ENCODE measurements at regions not wholly inside any gene's neighbourhood (a gene's known extent, or its start where the extent isn't known, plus 50 kb on each side); places are given as distances from the start of the nearest gene placed in this dataset.

DNA sequence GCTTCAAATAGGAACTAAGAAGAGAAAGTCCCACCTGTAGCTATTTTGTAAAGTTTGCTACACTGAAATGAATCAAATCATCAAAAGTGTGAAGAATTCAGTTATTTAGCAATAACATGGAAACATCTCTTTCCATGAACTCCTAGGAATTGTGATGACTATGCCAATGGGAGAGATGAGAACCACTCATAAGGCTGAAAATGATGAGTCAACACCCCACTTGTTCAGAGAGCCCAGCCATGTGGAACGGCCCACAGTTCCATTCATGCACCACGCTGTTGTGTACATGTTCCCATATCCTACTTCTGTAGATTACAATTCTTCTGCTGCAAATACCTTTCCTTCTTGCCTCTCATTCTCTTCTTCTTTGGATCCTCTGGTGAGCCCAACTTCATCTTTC, 645.5 kb upstream of the ID2 start:
- no peak overlapping the region for H3K9ac ChIP-seq (ENCODE audit: low read depth in 1 of 2, low read length in 2 of 2)
- H3K27me3 ChIP-seq (ENCODE audit: control insufficient read depth in 2 of 2, insufficient read depth in 2 of 2, low read length in 2 of 2) = no peaks in the 10 kb centered on the region
- H3K9me3 ChIP-seq (ENCODE audit: control insufficient read depth in 2 of 2, low read length in 2 of 2) = no peaks in the 10 kb centered on the region
- H3K27ac ChIP-seq (ENCODE audit: low read depth in 2 of 2, low read length in 2 of 2) = no peak overlapping the region
- H3K36me3 ChIP-seq (ENCODE audit: control insufficient read depth in 2 of 2, insufficient read depth in 2 of 2, low read length in 2 of 2) = no peaks in the 10 kb centered on the region
- no peak overlapping the region for H3K4me3 ChIP-seq (ENCODE audit: low read length in 2 of 2)
- no peaks in the 10 kb centered on the region for H3K4me1 ChIP-seq (ENCODE audit: control insufficient read depth in 2 of 2, insufficient read depth in 2 of 2, low read length in 2 of 2)

DNA sequence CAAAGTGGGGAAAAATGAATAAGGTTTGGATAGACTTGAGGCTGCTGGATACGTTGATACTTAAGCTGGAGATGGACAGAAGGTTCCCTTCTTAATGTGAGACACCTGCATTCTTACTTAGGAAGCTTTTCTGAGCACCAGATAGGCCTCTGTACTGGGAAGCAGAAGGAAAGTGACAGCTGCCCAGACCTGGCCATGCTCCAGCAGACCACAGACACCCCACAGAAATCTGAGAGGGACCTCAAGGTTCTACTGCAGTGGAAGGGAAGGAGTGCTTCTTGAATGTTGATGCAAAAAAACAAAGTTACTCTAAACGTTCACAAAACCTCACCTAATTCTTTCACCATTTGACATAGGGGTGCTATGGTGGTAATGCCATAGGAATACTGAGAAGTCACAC, 642.1 kb upstream of the ID2 start:
- no peaks in the 10 kb centered on the region for H3K9me3 ChIP-seq (ENCODE audit: control insufficient read depth in 2 of 2, low read length in 2 of 2)
- no peak overlapping the region for H3K4me3 ChIP-seq (ENCODE audit: low read length in 2 of 2)
- no peaks in the 10 kb centered on the region for H3K4me1 ChIP-seq (ENCODE audit: control insufficient read depth in 2 of 2, insufficient read depth in 2 of 2, low read length in 2 of 2)
- no peaks in the 10 kb centered on the region for H3K27me3 ChIP-seq (ENCODE audit: control insufficient read depth in 2 of 2, insufficient read depth in 2 of 2, low read length in 2 of 2)
- H3K9ac ChIP-seq (ENCODE audit: low read depth in 1 of 2, low read length in 2 of 2) = no peak overlapping the region
- no peak overlapping the region for H3K27ac ChIP-seq (ENCODE audit: low read depth in 2 of 2, low read length in 2 of 2)
- H3K36me3 ChIP-seq (ENCODE audit: control insufficient read depth in 2 of 2, insufficient read depth in 2 of 2, low read length in 2 of 2) = no peaks in the 10 kb centered on the region

DNA sequence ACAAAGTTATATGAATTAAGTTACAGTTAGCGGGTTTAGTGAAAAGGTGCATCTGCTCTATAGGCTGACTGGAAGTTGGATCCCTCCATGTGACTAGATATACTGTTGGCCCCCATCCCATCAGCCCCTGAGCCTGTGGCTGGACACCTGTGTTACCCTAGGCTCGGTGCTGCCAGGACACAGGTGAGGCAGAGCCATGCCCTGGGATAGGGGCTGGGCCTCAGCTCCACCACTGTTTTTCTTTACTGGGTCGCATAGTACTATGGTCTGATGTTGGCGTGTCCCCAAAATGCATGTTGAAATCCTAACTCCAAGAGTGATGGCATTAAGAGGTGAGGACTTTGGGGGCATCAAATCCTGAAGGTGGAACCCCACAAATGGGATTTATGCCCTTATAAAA, 638.6 kb upstream of the ID2 start:
- no peaks in the 10 kb centered on the region for H3K9me3 ChIP-seq (ENCODE audit: control insufficient read depth in 2 of 2, low read length in 2 of 2)
- H3K36me3 ChIP-seq (ENCODE audit: control insufficient read depth in 2 of 2, insufficient read depth in 2 of 2, low read length in 2 of 2) = no peaks in the 10 kb centered on the region
- H3K4me1 ChIP-seq (ENCODE audit: control insufficient read depth in 2 of 2, insufficient read depth in 2 of 2, low read length in 2 of 2) = no peaks in the 10 kb centered on the region
- H3K27me3 ChIP-seq (ENCODE audit: control insufficient read depth in 2 of 2, insufficient read depth in 2 of 2, low read length in 2 of 2) = no peaks in the 10 kb centered on the region
- no peak overlapping the region for H3K9ac ChIP-seq (ENCODE audit: low read depth in 1 of 2, low read length in 2 of 2)
- no peak overlapping the region for H3K4me3 ChIP-seq (ENCODE audit: low read length in 2 of 2)
- H3K27ac ChIP-seq (ENCODE audit: low read depth in 2 of 2, low read length in 2 of 2) = no peak overlapping the region

DNA sequence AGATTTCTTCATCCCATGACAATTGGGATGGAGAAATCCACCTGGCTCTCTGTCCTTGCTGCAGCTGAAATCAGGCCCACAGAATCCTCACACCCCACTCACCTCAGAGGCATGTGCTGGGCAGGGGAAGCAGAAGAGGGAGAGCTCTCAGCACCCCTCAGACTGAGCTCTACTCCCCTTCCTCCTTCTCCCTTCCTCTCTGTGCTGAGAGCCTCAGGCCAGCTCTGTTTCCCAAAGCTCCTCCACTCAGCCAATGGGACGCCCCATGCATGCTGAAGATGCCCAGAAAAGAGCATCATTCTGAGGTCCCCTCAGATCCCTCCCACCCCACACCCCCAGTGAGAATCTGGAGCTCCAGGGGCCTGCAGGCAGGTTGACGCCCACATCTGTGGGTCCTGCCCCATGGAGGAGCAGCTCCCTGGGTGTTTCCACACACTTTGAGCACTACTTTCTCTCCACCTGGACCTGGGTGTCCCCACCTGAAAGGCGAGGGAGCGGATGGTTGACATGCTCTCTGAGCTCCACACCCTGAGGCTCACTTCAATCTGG, 637.7 kb upstream of the ID2 start:
- no peaks in the 10 kb centered on the region for H3K4me1 ChIP-seq (ENCODE audit: control insufficient read depth in 2 of 2, insufficient read depth in 2 of 2, low read length in 2 of 2)
- H3K4me3 ChIP-seq (ENCODE audit: low read length in 2 of 2) = no peak overlapping the region
- no peaks in the 10 kb centered on the region for H3K27me3 ChIP-seq (ENCODE audit: control insufficient read depth in 2 of 2, insufficient read depth in 2 of 2, low read length in 2 of 2)
- no peak overlapping the region for H3K27ac ChIP-seq (ENCODE audit: low read depth in 2 of 2, low read length in 2 of 2)
- no peaks in the 10 kb centered on the region for H3K36me3 ChIP-seq (ENCODE audit: control insufficient read depth in 2 of 2, insufficient read depth in 2 of 2, low read length in 2 of 2)
- H3K9me3 ChIP-seq (ENCODE audit: control insufficient read depth in 2 of 2, low read length in 2 of 2) = no peaks in the 10 kb centered on the region
- H3K9ac ChIP-seq (ENCODE audit: low read depth in 1 of 2, low read length in 2 of 2) = no peak overlapping the region

DNA sequence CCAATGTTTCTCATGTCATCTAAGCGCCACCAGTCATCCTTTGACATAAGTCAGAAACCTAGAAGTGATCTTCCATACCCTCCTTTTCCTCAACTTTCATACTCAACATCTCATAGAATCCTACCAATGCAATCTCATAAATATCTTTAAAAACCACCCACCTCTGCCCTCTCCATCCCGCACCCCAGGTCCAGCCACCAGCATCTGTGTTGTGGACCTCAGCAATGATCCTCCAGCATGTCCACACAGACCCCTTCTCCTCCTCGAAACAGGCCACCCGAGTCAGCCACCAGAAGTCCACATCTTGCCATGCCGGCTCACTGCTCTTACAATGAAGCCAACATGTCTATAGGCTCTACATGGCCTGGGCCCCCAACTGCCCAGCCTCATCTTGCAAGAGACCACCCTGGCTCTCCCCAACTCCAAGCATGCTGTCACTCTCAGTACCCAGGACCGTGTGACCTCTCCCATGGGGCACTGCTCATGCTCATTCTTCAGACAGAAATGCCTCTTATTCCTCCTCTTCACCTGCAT, 636.7 kb upstream of the ID2 start:
- Histone ChIP-seq H3K36me3 (ENCODE audit: control insufficient read depth in 2 of 2, insufficient read depth in 2 of 2, low read length in 2 of 2) (no peaks in the 10 kb centered on the region), H3K27me3 (ENCODE audit: control insufficient read depth in 2 of 2, insufficient read depth in 2 of 2, low read length in 2 of 2) (no peaks in the 10 kb centered on the region), H3K9ac (ENCODE audit: low read depth in 1 of 2, low read length in 2 of 2) (no peak overlapping the region), H3K4me3 (ENCODE audit: low read length in 2 of 2) (no peak overlapping the region), H3K27ac (ENCODE audit: low read depth in 2 of 2, low read length in 2 of 2) (no peak overlapping the region), H3K4me1 (ENCODE audit: control insufficient read depth in 2 of 2, insufficient read depth in 2 of 2, low read length in 2 of 2) (no peaks in the 10 kb centered on the region), H3K9me3 (ENCODE audit: control insufficient read depth in 2 of 2, low read length in 2 of 2) (no peaks in the 10 kb centered on the region)

DNA sequence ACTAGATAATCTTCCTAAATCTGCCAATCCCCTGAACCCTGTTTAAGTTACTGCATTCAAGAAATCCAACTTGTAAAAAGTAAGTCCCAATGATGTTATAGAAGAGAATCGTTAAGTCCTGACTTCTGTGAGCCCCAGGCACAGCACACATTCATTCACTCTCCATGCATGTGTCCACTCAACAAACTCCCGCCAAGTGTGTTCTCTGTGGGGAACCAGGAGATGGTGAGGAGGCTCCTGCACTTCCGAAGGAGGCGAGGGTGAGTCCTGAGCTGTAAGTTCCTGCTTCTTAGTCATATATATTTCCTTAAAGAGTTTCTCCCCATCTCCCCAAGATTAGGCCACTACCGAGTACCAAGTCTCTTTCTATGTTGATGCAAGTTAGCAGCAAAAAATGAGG, 635.0 kb upstream of the ID2 start:
- Histone ChIP-seq H3K27ac (ENCODE audit: low read depth in 2 of 2, low read length in 2 of 2) (no peak overlapping the region), H3K36me3 (ENCODE audit: control insufficient read depth in 2 of 2, insufficient read depth in 2 of 2, low read length in 2 of 2) (no peaks in the 10 kb centered on the region)

DNA sequence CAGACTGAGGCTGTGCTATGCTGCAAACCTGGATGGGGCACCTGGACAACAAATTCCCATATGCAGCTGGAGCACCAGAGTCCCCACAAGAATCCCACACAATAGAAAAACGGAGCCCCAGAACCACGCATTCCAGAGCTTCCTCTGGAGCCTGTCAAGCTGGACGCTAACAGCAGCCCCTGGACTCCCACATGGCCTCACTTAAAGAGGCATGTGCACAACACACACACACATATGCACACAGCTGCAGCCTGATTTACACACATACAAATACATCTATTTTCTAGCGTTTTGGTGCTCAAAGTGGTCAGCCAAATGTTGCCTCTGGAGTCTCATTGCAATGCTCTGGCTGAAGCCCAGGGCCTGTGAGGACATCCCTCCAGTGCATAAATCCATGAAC, 632.7 kb upstream of the ID2 start:
- Histone ChIP-seq H3K4me3 (ENCODE audit: low read length in 2 of 2) (no peak overlapping the region), H3K9ac (ENCODE audit: low read depth in 1 of 2, low read length in 2 of 2) (no peak overlapping the region)

More for the DNA sequence above, 635.0 kb upstream of the ID2 start:
- Histone ChIP-seq H3K9ac (ENCODE audit: low read depth in 1 of 2, low read length in 2 of 2) (no peak overlapping the region), H3K9me3 (ENCODE audit: control insufficient read depth in 2 of 2, low read length in 2 of 2) (no peaks in the 10 kb centered on the region), H3K4me3 (ENCODE audit: low read length in 2 of 2) (no peak overlapping the region), H3K27me3 (ENCODE audit: control insufficient read depth in 2 of 2, insufficient read depth in 2 of 2, low read length in 2 of 2) (no peaks in the 10 kb centered on the region), H3K4me1 (ENCODE audit: control insufficient read depth in 2 of 2, insufficient read depth in 2 of 2, low read length in 2 of 2) (no peaks in the 10 kb centered on the region)

DNA sequence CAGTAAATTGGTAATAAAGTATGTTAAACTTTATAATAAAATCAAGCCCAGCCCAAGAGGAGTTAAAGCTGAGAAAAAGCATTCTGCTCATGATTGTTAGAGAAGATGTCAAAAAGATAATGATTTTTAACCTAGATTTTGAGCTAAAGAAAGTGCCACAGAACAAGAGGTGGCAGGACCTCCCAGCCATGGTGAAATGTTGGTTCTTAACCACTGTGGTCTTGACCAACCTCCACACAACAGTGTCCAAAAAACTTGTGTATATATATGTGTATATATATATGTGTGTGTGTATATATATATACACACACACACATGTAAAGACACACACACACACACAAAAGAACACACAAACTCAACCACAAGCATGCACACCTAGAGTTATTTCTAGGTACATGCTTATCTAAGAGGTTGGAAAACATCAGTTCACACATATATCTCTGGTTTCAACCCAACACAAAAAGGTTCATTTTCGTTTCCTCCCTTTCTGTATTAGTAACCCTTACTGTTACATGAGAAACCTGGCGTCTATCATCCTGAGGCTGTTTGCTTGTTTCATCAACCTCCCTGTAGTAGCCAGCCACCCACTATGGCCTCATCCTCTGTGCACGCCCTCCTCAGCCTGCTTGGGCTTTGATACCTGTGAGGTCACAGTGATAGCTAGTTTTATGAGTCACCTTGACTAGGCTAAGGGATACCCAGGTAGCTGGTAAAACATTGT, 631.8 kb upstream of the ID2 start:
- Histone ChIP-seq H3K27ac (ENCODE audit: low read depth in 2 of 2, low read length in 2 of 2) (no peak overlapping the region), H3K4me1 (ENCODE audit: control insufficient read depth in 2 of 2, insufficient read depth in 2 of 2, low read length in 2 of 2) (no peaks in the 10 kb centered on the region), H3K4me3 (ENCODE audit: low read length in 2 of 2) (no peak overlapping the region), H3K36me3 (ENCODE audit: control insufficient read depth in 2 of 2, insufficient read depth in 2 of 2, low read length in 2 of 2) (no peaks in the 10 kb centered on the region), H3K27me3 (ENCODE audit: control insufficient read depth in 2 of 2, insufficient read depth in 2 of 2, low read length in 2 of 2) (no peaks in the 10 kb centered on the region), H3K9ac (ENCODE audit: low read depth in 1 of 2, low read length in 2 of 2) (no peak overlapping the region), H3K9me3 (ENCODE audit: control insufficient read depth in 2 of 2, low read length in 2 of 2) (no peaks in the 10 kb centered on the region)

More for the DNA sequence above, 632.7 kb upstream of the ID2 start:
- Histone ChIP-seq H3K36me3 (ENCODE audit: control insufficient read depth in 2 of 2, insufficient read depth in 2 of 2, low read length in 2 of 2) (no peaks in the 10 kb centered on the region), H3K27me3 (ENCODE audit: control insufficient read depth in 2 of 2, insufficient read depth in 2 of 2, low read length in 2 of 2) (no peaks in the 10 kb centered on the region), H3K27ac (ENCODE audit: low read depth in 2 of 2, low read length in 2 of 2) (no peak overlapping the region), H3K9me3 (ENCODE audit: control insufficient read depth in 2 of 2, low read length in 2 of 2) (no peaks in the 10 kb centered on the region), H3K4me1 (ENCODE audit: control insufficient read depth in 2 of 2, insufficient read depth in 2 of 2, low read length in 2 of 2) (no peaks in the 10 kb centered on the region)

DNA sequence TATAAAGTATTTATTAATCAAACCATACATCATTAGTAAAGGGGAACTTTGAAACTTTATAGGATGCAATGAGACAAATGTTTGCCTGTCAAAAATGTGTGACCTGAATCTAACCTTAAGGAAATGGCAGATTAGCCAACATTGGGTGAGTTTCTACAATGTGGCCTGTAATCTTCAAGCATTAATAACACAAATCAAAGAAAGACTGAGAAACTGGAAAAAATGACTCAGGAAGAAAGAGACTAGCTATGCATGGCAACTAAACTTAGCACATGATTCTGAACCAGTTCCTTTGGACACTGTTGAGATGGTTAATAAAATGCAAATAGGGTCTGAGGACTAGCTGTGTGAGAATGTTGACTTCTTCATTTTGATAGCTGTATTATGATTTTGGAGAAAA, 628.6 kb upstream of the ID2 start:
- H3K27me3 ChIP-seq (ENCODE audit: control insufficient read depth in 2 of 2, insufficient read depth in 2 of 2, low read length in 2 of 2) = no peaks in the 10 kb centered on the region
- no peaks in the 10 kb centered on the region for H3K9me3 ChIP-seq (ENCODE audit: control insufficient read depth in 2 of 2, low read length in 2 of 2)
- no peak overlapping the region for H3K4me3 ChIP-seq (ENCODE audit: low read length in 2 of 2)
- H3K27ac ChIP-seq (ENCODE audit: low read depth in 2 of 2, low read length in 2 of 2) = no peak overlapping the region
- no peaks in the 10 kb centered on the region for H3K4me1 ChIP-seq (ENCODE audit: control insufficient read depth in 2 of 2, insufficient read depth in 2 of 2, low read length in 2 of 2)
- no peaks in the 10 kb centered on the region for H3K36me3 ChIP-seq (ENCODE audit: control insufficient read depth in 2 of 2, insufficient read depth in 2 of 2, low read length in 2 of 2)
- H3K9ac ChIP-seq (ENCODE audit: low read depth in 1 of 2, low read length in 2 of 2) = no peak overlapping the region

DNA sequence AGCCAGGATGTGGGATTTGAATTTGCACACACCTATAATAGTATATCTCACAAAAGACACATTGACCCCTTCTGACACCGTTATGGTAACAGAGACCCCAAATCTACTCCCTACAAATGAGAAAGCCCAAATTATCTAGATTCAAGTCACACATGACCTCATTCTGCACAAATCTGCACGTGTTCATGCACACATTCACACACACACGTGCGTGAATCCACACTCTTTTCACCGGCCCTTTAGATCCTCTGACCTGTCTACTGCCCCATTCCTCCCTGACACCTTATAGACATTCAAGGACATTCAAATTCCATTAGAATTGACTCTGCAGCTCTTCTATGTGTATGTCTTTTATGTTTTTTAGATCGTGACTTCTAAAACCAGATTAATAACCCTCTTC, 627.8 kb upstream of the ID2 start:
- H3K4me1 ChIP-seq (ENCODE audit: control insufficient read depth in 2 of 2, insufficient read depth in 2 of 2, low read length in 2 of 2) = no peaks in the 10 kb centered on the region
- H3K9me3 ChIP-seq (ENCODE audit: control insufficient read depth in 2 of 2, low read length in 2 of 2) = no peaks in the 10 kb centered on the region
- no peaks in the 10 kb centered on the region for H3K36me3 ChIP-seq (ENCODE audit: control insufficient read depth in 2 of 2, insufficient read depth in 2 of 2, low read length in 2 of 2)
- H3K27me3 ChIP-seq (ENCODE audit: control insufficient read depth in 2 of 2, insufficient read depth in 2 of 2, low read length in 2 of 2) = no peaks in the 10 kb centered on the region
- H3K4me3 ChIP-seq (ENCODE audit: low read length in 2 of 2) = no peak overlapping the region
- no peak overlapping the region for H3K9ac ChIP-seq (ENCODE audit: low read depth in 1 of 2, low read length in 2 of 2)
- H3K27ac ChIP-seq (ENCODE audit: low read depth in 2 of 2, low read length in 2 of 2) = no peak overlapping the region
